GM12875 (cell line): ENCODE measurements at regions not wholly inside any gene's neighbourhood (a gene's known extent, or its start where the extent isn't known, plus 50 kb on each side); places are given as distances from the start of the nearest gene placed in this dataset.
A peak's percentile ranks its signal among the peaks of the same experiment; 100 is the strongest.

Source experiments
- H3K4me3 ChIP-seq: one replicate; pipeline ENCODE4 v1.5.1; 2011; ENCODE audit warnings: low read depth, low read length, control low read depth
- TF ChIP-seq, protein P1 (sequence below): IDR thresholded peaks from 2 replicates; pipeline ENCODE4 v1.5.1; 2011; ENCODE audit warnings: low read depth, mild to moderate bottlenecking, control low read depth, inconsistent platforms, low read length, moderate library complexity, borderline replicate concordance; ENCODE audit not compliant: insufficient read depth

DNA sequence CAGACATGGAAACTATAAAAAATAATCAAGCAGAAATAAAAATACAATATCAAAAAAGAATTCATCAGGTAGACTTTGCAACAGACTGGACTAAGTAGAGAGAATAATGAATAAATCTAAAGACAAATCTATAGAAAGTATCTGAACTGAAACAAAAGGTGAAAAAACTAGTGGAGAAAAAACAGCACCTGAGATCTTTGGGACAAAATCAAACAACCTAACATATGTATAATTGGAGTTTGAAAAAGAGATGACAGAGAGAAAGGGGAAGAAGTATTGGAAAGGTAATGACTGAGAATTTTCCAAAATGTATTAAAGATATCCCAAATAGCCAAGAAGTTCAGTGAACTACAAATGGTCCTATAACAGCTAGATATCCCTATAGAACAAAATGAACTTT, 245.4 kb downstream of the IPO8 start:
- H3K4me3 ChIP-seq = no peak overlapping the region
- TF ChIP-seq, protein P1, sequence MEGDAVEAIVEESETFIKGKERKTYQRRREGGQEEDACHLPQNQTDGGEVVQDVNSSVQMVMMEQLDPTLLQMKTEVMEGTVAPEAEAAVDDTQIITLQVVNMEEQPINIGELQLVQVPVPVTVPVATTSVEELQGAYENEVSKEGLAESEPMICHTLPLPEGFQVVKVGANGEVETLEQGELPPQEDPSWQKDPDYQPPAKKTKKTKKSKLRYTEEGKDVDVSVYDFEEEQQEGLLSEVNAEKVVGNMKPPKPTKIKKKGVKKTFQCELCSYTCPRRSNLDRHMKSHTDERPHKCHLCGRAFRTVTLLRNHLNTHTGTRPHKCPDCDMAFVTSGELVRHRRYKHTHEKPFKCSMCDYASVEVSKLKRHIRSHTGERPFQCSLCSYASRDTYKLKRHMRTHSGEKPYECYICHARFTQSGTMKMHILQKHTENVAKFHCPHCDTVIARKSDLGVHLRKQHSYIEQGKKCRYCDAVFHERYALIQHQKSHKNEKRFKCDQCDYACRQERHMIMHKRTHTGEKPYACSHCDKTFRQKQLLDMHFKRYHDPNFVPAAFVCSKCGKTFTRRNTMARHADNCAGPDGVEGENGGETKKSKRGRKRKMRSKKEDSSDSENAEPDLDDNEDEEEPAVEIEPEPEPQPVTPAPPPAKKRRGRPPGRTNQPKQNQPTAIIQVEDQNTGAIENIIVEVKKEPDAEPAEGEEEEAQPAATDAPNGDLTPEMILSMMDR = no peak

DNA sequence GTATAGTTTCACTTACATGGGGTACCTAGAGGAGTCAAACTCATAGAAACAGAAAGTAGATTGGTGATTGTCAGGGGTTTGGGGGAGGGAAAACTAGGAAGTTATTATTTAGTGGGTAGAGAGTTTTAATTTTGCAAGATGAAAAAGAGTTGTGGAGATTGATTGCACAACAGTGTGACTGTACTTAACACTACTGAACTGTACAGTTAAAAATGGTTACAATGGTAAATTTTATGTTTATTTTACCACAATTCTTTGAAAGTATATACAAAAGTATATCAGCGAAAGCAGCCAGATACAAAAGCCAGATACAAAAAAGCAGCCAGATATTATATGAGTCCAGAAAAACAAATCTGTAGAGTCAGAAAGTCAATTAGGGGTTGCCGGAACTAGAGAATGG, 247.6 kb downstream of the IPO8 start:
- TF ChIP-seq, protein P1 = no peak
- no peak overlapping the region for H3K4me3 ChIP-seq

DNA sequence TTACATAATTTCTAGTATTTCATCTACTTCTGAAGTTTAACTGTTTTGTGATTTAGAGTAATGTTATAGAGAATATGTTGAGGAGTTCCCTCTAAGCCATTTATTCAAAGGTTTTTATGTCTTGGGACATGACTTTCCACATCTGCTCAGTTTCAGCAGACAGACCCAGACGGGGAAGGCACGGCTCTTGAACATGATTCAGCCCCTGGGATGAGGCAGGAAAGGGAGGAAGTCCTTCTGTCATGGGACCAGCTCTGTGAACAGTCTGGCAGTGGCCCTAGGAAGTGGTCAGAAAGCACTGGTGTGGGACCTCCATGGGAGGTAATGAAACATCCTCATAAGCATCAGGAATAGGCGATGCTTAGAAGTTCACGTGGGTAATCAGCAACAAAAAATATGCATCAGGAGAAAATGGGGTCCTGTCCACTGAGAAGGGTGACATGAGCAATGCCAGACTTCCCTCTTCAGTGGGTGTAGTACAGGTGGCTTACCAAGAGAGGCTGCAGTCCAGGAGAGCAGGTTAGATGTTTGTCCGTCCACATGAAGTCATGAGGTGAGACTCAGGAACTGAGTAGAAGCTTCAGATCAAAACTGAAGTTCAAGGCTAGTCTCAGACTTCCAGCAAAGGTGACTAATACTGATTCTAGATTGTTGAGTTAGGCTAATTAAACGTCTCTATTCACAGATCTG, 248.5 kb downstream of the IPO8 start:
- TF ChIP-seq, protein P1 = no peak
- no peak overlapping the region for H3K4me3 ChIP-seq

DNA sequence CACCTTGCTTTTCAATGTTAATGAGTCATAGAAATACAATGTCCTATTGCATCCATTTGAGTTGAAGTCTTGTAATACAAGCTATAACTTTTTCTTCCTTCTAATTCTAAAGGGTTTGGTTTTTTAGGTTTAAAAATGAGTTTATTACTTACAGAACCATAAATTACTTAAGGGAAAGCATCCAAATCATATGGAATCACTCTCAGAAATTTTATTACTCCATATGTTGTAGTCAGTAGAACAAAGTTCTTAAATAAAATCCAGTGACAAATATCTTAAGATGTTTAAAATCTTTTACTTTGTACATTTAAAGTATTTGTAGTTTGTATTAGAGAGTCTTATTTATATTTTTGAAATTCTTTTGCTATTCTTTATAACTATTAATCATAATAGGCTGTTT, 253.2 kb downstream of the IPO8 start:
- TF ChIP-seq, protein P1 = no peak
- no peak overlapping the region for H3K4me3 ChIP-seq

DNA sequence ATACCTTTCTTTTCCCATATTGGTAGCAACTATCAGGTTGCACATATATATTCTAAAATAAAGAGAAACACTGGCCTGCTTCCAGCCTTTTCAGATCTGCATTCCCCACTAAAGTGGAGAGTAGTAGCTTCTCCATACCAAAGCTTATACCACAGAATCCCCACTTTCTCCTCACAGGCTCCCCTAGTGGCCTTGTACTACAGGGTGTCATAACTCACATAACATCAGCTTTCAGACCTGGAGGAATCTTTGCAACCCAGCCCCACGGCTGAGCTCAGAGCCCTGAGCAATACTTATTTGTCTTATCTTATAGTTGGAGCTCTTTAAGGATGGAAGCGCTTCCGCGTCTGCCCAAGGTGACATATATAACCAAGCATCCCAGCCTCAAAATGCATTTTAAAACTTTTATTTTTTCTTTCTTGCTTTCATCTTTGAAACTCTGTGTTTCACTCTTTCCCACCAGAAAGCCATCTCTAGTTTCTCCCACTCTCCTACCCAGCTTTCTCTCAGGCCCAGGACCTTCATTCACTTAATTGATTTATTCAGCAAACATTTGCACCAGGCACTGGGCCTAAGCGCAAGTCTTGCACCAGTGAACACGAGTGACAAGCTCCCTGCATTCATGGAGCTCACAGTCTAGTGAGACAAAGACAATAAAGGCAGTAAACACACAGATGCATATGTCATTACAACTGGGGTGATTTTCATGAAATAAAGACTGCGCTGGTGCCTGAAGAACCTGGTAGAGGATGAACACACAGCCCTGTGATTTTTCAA, 254.7 kb downstream of the IPO8 start:
- TF ChIP-seq, protein P1 = peak; percentile 36; the same call in 1 of the 2 replicates

DNA sequence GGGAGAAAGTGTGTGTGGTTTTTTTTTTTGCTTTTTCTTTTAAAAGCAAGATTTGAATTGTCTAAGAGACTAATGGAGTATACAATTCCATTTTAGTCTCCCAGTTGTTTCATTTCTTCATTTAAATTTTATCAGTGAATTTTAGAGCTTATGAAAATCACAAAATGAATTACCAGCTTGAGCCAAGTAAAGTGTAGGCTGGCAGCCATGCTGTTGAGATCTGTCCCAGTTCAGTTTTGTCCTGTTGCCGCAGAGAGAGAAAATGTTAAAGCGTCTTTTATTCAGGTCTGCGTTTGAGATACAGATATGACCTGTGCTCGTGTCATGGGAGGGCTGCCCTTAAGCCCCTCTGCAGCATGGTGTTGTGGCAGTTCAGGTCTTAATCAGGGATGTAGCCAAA, 256.5 kb downstream of the IPO8 start:
- TF ChIP-seq, protein P1 = no peak
- H3K4me3 ChIP-seq = no peak overlapping the region

More for the DNA sequence above, 254.7 kb downstream of the IPO8 start:
- no peak overlapping the region for H3K4me3 ChIP-seq

DNA sequence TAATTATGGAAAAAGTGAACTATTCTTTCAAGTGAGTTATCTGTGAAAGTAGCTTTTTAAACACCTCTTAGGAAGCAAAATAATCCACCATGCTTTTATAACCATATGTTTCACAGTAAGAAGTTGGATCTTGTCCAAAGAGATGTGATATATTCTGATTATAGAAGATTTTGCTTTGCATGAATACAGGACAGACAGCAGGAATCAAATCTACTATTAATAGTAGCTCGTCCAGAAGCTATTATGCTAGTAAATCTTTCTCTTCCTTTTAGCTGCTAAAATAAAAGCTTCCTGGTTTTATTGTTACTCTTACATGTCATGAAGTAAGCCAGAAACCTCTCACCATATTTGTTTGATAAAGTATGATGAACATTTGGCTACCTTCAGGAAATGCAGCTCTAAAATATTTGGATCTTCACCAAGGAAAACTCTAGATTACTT, 257.0 kb downstream of the IPO8 start:
- TF ChIP-seq, protein P1 = no peak
- H3K4me3 ChIP-seq = no peak overlapping the region
